HG03039 (cell line): ENCODE measurements at regions not wholly inside any gene's neighbourhood (a gene's known extent, or its start where the extent isn't known, plus 50 kb on each side); places are given as distances from the start of the nearest gene placed in this dataset.
"Not testable (repeated sequence)": the region's sequence is repeated elsewhere in the genome, so short reads cannot be mapped to it uniquely, and the experiment has no call there.

Experiments
- ATAC-seq: cut with Tn5 transposase; IDR thresholded peaks from one replicate; pipeline ENCODE4 v1.9.1; 2021; ENCODE audit warnings: mild to moderate bottlenecking, moderate library complexity; ENCODE audit not compliant: unreplicated experiment

DNA sequence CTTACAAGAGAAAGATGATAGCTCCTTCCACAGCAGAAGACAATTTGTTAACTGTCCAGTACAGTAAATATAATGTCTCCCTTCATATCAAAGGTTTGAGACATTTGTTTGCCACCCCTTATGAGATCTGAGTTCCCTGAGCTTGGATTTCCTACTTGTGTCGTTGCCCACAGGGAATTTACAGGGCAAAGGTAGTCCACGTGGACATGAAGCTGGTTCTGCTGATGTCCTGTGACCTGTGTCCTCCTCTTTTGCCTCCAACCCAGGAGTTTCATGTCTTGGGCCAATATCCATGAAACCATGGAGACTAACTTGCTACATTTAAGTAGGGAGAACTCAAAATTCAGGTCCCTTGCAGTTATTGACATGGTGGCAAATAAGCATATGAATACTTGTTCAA is 172.2 kb upstream of the KCTD7 start:
- not testable (repeated sequence) for ATAC-seq

DNA sequence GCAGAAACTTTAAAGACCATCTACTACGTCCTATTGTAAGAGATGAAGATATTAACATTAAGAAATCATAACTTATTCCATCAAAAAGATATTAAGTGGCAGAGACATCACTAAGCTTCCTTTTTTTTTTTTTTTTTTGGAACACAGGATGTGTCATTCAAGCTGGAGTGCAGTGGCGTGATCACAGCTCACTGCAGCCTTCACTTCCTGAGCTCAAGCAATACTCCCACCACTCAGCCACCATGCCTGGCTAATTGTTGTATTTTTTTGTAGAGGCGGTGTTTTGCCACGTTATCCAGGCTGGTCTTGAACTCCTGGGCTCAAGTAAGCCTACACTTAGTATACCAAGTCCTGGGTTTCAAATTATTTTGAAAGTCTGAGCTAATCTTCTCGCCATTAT is 169.7 kb upstream of the KCTD7 start:
- ATAC-seq = not testable (repeated sequence)

DNA sequence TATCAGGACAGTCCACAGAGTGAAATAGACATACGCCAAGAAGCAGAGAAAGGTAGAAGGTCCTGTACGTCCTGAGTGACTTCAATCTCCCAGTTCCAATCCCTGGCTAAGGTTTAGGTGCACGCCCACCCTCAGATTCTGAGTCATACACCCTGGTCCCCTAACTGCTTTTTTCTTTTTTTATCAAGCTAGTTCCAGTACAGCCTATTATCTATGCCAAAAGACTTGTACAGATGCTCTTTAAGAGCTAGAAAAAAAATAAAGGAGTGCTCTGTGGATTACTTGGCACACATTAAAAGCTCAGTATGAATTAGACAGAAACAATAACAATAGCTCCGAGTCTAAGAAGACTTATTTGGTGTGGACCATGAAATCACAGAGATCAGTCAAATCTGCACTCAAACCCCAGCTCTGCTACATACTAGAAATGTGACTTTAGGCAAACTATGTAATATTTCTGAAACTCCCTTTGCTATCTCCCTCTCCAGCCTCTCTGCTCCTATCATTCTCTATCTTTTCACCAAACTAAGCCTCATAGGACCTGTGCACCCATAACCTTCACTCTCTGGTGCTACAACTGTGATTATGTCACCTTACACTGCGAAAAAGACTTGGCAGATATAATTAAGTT is 168.8 kb upstream of the KCTD7 start:
- ATAC-seq = not testable (repeated sequence)

DNA sequence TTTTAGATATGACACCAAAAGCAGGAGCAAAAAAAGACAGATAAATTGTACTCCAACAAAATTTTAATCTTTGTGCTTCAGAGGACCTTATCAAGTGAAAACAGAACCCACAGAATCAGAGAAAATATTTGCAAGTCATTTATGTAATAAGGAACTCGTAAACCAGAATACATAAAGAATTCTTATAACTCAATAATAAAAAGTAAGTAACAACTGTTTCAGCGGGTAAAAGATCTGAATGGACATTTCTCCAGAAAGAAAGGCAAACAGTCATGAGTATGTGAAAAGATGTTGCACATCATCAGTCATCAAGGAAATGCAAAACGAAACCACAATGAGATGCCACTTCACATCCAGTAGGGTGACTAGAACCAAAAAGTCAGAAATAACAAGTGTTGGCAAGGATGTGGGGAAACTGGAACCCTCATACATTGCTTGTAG is 167.7 kb upstream of the KCTD7 start:
- ATAC-seq = no peak

DNA sequence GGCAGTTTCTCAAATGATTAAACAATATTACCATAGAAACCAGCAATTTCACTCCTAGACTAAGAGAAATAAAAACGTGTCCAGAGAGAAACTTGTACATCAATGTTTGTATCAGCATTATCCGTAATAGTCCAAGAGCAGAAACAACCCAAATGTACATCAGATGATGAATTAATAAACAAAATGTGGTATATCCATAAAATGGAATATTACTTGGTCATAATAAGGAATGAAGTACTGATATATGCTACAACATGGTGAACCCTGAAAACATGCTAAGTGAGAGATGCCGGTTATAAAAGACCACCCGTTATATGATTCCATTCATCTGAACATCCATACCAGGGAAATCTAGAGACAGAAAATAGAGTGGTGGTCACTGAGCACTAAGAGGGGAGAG is 167.3 kb upstream of the KCTD7 start:
- not testable (repeated sequence) for ATAC-seq

DNA sequence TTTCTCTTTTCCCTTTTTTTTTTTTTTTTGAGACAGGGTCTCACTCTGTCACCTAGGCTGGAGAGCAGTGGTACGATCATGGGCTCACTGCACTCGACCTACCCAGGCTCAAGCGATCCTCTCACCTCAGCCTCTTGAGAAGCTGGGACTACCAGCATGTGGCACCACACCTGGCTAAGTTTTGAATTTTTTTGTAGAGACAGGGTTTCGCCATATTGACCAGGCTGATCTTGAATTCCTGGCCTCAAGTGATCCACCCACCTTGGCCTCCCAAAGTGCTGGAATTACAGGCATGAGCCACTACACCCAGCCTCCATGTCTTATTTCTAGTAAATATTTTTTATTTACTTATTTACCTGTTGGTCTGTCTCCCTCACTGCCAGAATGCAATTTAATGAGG is 165.8 kb upstream of the KCTD7 start:
- ATAC-seq = not testable (repeated sequence)

DNA sequence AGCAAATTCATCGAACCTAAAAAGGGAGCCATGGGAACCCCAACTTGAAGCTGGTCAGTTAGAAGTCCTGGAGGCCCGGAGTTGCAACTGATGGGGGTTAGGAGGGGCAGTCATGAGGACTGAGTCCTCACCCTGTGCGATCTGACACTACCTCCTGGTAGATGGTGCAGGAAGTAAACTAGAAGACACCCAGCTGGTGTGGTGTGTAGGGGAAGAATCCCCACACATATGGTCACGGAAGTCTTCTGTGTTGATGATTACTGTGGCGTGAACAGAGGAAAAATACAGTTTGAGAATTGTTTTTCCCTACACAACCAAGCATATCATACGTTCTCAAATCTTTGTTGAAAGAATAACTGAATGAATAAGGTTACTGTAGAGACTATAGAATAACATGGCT is 164.6 kb upstream of the KCTD7 start:
- ATAC-seq = no peak

DNA sequence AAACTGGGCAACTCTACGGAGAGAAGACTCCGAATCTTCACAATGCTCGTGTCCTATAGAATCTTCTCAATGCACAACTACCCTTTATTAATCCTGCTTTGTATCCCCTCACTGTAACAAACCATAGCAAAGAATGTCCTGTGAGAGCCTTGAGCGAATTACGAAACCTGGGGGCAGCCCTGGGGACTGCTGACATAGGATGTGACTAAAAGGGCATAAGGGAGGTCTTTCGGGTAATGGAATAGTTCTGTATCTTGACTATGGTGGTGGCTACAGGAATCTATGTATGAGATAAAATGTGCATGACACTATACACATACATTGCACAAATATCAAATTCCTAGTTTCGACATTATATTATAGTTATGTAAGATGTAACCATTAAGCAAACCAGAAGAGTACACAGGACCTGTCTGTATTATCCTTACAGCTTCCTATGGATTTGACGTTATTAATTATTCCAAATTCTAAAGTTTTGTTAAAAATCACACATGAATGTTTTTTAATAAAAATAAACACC is 162.5 kb upstream of the KCTD7 start:
- ATAC-seq = no peak

DNA sequence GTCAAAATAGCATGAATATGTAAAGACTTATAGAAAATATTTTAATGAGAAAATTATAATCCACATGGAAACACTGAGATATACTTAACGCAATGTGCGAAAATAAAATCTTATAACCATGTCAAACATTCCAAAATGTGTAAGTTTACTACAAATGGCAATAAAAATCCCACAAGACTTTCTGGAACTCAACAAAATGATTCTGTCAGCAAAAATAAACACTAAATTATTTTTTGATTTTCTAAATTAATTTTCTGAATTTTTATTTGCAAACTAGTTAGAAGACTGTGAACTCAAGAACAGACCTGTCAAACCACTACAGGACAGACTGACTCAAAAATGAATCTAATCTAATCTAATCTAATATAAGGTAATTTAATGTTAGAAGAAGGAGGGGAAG is 160.8 kb upstream of the KCTD7 start:
- ATAC-seq = no peak

DNA sequence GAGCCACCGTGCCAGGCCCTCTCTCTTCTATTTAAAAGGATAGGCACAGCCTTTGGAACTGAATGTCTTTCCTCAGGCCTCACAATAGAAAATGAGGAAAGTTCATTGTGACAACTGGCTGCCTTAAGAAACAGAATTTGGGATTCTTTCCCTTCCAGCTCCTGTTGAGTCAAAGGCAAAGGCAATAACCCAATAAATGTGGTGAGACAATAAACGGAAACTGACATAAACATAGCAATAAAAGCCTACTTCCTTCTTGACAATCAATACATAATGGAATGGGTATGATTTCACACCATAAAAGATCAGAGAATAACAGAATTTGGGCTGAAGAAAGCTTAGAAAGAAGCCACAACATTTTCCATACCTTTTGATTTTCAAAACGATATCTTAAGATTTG is 155.6 kb upstream of the KCTD7 start:
- ATAC-seq = not testable (repeated sequence)

DNA sequence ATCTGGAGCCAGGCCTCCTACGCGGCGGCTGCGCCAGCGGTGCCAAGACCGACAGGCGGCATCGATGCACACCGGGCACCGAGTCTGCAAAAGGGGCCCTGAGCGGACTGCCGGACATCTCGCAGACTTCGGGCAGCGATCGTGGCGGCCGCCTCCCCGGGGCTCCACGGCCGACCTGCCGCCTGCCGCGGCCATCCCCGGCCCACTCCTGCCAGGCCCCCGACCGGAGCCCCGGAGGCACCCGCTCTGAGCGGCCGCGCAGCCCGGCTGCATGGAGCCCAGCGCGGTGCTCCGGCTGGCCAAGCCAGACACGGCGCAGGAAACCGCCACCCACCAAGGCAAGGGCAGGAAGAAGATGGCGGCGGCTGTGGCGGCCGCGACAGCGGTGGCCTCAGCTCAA is 154.2 kb upstream of the KCTD7 start:
- ATAC-seq = no peak

DNA sequence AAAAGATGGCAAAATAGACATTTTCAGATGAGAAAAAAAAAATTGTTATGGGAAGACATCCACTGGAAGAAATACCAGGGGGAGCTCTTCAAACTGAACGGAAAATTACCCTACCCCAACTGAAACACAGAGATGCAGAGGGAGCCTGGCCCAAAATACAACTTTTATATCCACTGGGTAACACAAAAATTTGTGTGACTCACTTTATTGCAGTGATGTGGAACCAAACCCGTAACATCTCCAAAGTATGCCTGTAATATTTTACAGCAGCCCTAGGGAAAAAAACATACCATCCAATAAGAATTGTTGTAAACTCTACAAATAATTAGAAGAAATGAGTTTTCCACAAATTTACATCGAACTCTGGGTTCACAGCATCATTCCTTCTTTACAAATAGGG is 152.6 kb upstream of the KCTD7 start:
- not testable (repeated sequence) for ATAC-seq

DNA sequence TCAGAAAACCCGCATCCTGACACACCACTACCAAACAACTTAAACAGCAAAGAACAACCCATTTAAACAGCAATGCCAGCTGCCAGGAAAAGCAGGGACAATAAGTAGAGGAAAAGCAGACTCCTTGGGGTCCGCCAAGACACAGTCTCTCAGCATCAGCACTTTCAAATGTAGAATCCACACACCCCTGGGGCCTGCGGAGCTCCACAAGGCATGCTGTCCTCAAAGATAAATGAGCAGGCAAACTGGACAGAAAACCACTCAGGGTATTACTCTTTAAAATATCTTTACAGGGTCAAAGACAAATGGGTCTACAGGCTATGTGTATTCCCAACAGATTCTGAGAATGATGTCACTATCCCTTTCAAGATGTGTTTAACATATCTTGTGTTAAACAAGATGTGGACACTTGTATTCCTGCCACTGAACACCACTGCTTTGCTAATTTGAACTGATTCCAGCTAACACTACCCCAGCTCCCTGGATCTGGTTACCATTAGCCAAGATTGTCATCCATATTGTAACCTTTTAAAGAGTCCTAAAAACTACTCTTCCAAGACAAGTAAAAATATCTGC is 150.8 kb upstream of the KCTD7 start:
- ATAC-seq = not testable (repeated sequence)

DNA sequence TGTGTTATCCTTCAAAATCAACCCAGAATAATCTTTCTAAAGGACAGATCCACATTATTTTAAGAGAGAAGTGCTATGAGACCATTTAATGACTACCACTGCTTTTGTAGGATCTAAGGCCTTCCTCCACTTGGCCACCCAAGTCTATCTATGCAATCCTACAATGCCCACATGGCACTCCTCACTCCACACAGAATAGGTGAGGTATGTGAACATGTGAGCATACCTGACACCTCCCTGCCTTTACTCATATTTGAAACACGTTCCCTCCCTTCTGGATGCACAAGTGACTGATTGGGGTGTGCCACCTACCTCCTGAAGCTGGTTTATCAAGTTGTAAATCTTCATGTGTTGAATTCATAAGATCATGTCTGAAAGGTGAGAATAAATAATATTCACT is 147.5 kb upstream of the KCTD7 start:
- not testable (repeated sequence) for ATAC-seq

DNA sequence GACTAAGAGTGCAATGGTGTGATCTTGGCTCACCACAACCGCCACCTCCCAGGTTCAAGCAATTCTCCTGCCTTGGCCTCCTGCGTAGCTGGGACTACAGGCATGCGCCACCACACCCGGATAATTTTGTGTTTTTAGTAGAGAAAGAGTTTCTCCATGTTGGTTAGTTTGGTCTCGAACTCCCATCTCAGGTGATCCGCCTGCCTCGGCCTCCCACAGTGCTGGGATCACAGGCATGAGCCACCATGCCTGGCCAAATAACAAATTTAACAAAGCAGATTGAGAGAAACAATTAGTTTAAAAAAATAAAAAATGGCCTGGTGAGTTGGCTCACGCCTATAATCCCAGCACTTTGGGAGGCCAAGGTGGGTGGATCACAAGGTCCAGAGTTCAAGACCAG is 139.6 kb upstream of the KCTD7 start:
- ATAC-seq = not testable (repeated sequence)

DNA sequence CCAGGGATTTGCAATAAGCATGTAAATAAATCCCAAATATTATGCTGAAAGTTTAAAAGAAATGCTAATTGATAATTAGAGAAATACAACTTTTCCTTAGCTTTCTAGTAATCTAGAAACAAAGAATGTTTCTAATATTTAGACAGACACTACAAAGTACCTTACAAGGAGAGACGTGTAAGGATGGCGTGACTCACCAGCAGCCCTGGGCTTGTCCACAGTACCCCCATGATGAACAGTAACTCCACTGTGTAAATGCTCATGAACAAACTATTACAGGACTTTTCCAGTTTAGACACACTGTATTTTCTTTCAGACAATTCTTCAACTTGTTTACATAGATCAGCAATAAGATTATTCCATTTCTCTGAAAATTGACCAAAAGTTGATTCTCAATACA is 138.9 kb upstream of the KCTD7 start:
- not testable (repeated sequence) for ATAC-seq

DNA sequence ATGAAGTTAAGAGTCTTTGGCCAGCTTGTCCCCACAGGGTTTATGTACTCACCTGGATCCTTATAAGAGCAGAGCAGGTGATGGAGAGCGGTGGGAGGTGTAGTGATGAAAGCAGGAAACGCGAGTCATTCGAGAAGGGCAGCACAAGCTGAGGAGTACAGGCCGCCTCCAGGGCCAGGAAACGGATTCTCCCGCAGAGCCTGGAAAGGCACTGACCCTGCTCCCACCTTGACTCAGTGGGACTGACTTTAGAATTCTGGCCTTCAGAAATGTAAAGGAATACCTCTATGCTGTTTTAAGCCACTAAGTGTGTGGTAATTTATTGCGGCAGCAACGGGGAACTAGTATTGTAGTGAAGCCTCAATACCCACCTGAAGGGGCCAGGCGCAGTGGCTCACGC is 137.7 kb upstream of the KCTD7 start:
- ATAC-seq = not testable (repeated sequence)

DNA sequence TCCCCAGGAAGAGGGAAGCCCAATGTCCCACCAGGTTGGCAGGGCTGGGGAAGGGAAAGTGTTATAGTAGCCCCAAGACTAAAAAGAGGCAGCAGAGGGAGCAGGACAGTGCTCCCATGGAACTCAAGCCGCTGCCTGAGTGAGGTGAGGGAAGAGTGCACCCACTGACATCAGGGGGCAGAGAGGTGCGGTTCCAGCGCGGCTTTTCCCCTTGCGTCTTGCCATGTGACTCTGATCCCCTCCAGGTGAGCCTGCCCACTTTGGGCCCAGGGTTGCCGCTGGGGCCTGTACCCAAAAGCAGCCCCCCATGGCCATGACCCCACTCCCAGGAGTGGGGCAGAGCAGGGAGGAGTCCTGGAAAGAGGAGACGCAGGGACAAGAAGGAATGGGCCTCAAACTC is 136.3 kb upstream of the KCTD7 start:
- not testable (repeated sequence) for ATAC-seq

DNA sequence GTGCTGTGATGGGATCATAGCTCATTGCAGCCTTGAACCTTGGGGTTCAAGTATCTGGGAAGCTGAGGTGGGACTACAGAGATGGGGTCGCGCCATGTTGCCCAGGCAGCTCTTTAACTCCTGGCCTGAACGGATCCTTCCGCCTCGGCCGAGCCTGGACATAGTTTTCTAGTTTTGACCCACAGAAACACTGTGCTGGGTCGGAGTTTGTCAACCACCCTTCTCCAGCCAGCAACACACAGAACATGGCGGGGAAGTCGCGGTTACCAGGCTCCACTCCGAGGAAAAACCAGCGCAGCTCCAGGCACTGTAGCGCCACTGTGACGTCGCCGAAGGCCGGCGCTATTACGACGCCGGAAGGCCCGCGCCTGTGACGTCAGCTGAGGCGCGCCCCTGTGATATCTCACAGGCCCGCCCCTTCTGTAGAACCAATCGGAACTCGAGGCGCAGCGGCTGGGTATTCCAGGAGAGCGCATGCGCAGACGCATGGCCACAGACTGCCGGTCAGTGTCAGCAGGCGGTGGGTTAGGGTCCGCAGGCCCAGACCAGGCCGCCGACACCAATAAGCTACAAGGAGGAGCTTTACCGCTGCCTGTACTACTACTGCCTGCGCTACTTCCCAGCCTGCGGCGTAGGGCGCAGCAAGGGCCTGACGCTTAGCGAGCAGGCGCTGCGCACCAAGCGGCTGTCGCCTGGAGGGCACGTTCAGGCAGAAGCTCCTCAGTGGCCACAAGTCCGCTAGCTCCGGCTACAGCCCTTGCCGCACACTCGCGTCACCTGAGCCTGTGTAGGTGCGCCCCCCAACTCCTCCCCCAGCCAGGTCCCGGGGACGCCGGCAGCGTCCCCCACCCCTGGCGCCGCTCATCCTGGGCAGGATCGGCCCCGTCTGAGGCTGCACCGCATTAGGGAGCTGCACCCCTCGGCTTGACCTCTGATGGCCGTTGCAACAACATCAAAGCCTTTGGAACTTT is 135.2 kb upstream of the KCTD7 start:
- peak; percentile 98 for ATAC-seq

DNA sequence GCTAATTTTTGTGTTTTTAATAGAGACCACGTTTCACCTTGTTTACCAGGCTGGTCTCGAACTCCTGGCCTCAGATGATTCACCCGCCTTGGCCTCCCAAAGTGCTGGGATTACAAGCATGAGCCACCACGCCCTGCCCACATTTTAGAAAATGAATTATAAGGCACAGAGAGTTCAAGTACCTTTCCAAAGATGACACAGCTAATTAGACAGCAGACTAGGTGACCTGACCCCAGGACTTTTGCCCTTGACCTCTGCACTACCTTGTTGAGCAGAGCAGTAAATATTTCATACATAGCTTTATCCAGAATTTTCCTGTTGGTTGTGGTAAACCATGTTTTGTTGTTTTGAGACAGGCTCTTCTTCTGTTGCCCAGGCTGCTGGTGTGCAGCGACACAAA is 131.3 kb upstream of the KCTD7 start:
- ATAC-seq = no peak

DNA sequence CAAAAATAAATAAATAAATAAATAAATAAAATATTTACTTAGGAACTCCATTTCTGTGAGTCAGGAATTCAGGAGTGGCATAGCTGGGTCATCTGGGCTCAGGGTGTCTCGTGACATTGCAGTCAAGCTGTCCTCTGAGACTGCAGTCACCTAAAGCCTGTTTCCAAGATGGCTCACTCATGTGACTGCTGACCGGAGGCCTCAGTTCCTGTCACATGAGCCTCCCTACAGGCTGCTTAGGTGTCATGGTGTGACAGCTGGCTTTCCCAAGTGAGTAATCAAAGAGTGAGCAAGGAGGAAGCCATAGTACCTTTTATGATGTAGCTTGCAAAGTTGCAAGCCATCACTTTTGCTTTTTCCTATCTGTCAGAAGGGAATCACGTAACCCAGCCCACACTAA is 128.6 kb upstream of the KCTD7 start:
- no peak for ATAC-seq
